ENCODE measurements at regions not wholly inside any gene's neighbourhood (a gene's known extent, or its start where the extent isn't known, plus 50 kb on each side); places are given as distances from the start of the nearest gene placed in this dataset.

DNA sequence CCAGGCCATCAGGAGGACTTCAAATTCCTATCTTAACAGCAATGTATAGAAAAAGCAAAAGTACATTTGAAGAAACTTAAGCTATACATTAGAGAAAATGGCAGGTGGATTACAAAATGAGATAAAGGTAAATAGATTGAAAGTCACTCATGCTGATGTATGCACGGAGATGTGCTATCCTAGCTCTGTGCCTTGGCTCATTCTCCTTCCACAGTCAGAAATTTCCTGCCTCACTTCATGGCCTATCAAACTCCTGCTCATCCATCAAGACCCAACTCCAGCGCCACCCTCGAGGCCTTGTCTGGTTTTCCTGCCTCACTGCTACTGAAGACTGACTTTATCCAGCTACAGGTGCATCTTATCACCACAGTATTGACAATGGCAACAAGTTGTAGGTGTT, 72.9 kb downstream of the NSMCE3 start:
- CTCF ChIA-PET: interaction anchor here (1.8 to 3.6 kb wide), 2 partner anchors 57 to 94 kb away, joined by 7 to 26 read pairs; no protein-coding TSS in a partner anchor
- Mint-ChIP-seq H3K27ac (peak overlapping the region; percentile 48), H3K27me3 (ENCODE audit: low read depth) (no peaks in the 10 kb centered on the region), H3K4me3 (no peak overlapping the region), H3K4me1 (peaks cover 34% of the 10 kb centered on the region), H3K9me3 (no peaks in the 10 kb centered on the region), H3K36me3 (no peaks in the 10 kb centered on the region)
- no peak for TF ChIP-seq FOXP1 (CRISPR knock-in tag; IDR thresholded peaks at IDR 0.05; ENCODE audit: borderline replicate concordance)
- no peak for TF ChIP-seq RORB (CRISPR knock-in tag; IDR thresholded peaks at IDR 0.05)
- TF ChIP-seq, protein P1, sequence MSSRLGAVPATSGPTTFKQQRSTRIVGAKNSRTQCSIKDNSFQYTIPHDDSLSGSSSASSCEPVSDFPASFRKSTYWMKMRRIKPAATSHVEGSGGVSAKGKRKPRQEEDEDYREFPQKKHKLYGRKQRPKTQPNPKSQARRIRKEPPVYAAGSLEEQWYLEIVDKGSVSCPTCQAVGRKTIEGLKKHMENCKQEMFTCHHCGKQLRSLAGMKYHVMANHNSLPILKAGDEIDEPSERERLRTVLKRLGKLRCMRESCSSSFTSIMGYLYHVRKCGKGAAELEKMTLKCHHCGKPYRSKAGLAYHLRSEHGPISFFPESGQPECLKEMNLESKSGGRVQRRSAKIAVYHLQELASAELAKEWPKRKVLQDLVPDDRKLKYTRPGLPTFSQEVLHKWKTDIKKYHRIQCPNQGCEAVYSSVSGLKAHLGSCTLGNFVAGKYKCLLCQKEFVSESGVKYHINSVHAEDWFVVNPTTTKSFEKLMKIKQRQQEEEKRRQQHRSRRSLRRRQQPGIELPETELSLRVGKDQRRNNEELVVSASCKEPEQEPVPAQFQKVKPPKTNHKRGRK (CRISPR knock-in tag; IDR thresholded peaks at IDR 0.05; ENCODE audit: borderline replicate concordance): no peak
- TF ChIP-seq NFE2L1 (CRISPR knock-in tag; IDR thresholded peaks at IDR 0.05): no peak
- TF ChIP-seq, protein P2, sequence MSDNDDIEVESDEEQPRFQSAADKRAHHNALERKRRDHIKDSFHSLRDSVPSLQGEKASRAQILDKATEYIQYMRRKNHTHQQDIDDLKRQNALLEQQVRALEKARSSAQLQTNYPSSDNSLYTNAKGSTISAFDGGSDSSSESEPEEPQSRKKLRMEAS (CRISPR knock-in tag; IDR thresholded peaks at IDR 0.05): no peak
- TF ChIP-seq, protein P3, sequence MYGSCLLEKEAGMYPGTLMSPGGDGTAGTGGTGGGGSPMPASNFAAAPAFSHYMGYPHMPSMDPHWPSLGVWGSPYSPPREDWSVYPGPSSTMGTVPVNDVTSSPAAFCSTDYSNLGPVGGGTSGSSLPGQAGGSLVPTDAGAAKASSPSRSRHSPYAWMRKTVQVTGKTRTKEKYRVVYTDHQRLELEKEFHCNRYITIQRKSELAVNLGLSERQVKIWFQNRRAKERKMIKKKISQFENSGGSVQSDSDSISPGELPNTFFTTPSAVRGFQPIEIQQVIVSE (CRISPR knock-in tag; IDR thresholded peaks at IDR 0.05; ENCODE audit: borderline replicate concordance): no peak
- TF ChIP-seq NFATC4 (CRISPR knock-in tag; IDR thresholded peaks at IDR 0.05): no peak
- TF ChIP-seq, protein P4, sequence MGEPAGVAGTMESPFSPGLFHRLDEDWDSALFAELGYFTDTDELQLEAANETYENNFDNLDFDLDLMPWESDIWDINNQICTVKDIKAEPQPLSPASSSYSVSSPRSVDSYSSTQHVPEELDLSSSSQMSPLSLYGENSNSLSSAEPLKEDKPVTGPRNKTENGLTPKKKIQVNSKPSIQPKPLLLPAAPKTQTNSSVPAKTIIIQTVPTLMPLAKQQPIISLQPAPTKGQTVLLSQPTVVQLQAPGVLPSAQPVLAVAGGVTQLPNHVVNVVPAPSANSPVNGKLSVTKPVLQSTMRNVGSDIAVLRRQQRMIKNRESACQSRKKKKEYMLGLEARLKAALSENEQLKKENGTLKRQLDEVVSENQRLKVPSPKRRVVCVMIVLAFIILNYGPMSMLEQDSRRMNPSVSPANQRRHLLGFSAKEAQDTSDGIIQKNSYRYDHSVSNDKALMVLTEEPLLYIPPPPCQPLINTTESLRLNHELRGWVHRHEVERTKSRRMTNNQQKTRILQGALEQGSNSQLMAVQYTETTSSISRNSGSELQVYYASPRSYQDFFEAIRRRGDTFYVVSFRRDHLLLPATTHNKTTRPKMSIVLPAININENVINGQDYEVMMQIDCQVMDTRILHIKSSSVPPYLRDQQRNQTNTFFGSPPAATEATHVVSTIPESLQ (CRISPR knock-in tag; IDR thresholded peaks at IDR 0.05): no peak
- no peak for TF ChIP-seq ZNF416 (CRISPR knock-in tag; IDR thresholded peaks at IDR 0.05)
- DNase-seq (ENCODE audit: low spot score): no peak
- POLR2A ChIA-PET: interaction anchor here (0.6 kb wide), 1 partner anchor 17 kb away, joined by 7 read pairs; no protein-coding TSS in a partner anchor
- ATAC-seq: no peak

DNA sequence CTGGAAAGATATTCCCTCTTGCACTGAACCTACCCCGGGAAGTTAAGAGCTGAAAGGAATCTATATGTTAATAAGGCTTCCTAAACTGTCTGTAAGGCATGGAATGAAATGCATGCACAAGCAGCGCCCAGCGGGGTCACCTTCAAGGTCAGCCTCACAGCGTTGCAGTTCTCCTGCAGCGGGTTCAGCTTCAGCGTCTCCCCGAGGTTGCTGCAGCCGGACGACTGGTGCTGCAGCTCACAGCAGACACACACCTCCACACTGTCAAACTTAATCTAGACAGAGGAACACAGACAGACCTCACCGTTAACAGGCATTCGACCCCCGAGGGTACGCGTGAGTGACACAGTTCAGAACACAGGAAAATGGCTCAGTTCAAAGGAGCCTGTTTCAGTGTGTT, 73.3 kb downstream of the NSMCE3 start:
- TF ChIP-seq, protein P5, sequence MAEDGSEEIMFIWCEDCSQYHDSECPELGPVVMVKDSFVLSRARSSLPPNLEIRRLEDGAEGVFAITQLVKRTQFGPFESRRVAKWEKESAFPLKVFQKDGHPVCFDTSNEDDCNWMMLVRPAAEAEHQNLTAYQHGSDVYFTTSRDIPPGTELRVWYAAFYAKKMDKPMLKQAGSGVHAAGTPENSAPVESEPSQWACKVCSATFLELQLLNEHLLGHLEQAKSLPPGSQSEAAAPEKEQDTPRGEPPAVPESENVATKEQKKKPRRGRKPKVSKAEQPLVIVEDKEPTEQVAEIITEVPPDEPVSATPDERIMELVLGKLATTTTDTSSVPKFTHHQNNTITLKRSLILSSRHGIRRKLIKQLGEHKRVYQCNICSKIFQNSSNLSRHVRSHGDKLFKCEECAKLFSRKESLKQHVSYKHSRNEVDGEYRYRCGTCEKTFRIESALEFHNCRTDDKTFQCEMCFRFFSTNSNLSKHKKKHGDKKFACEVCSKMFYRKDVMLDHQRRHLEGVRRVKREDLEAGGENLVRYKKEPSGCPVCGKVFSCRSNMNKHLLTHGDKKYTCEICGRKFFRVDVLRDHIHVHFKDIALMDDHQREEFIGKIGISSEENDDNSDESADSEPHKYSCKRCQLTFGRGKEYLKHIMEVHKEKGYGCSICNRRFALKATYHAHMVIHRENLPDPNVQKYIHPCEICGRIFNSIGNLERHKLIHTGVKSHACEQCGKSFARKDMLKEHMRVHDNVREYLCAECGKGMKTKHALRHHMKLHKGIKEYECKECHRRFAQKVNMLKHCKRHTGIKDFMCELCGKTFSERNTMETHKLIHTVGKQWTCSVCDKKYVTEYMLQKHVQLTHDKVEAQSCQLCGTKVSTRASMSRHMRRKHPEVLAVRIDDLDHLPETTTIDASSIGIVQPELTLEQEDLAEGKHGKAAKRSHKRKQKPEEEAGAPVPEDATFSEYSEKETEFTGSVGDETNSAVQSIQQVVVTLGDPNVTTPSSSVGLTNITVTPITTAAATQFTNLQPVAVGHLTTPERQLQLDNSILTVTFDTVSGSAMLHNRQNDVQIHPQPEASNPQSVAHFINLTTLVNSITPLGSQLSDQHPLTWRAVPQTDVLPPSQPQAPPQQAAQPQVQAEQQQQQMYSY (CRISPR knock-in tag; IDR thresholded peaks at IDR 0.05): no peak
- TF ChIP-seq ESRRA (CRISPR knock-in tag; IDR thresholded peaks at IDR 0.05; ENCODE audit: borderline replicate concordance): peak; percentile 91
- POLR2A ChIA-PET: no interaction called here
- Mint-ChIP-seq H3K27me3 (ENCODE audit: low read depth) (no peaks in the 10 kb centered on the region), H3K4me1 (peaks cover 34% of the 10 kb centered on the region), H3K27ac (peak overlapping the region; percentile 47), H3K36me3 (no peaks in the 10 kb centered on the region), H3K4me3 (peak overlapping the region; percentile 37), H3K9me3 (no peaks in the 10 kb centered on the region)
- DNase-seq (ENCODE audit: low spot score) (peak; percentile 69), ATAC-seq (peak; percentile 78)
- CTCF ChIA-PET: interaction anchor here (0.6 to 3.6 kb wide), 3 partner anchors 56 to 207 kb away, joined by 3 to 26 read pairs (median 7); no protein-coding TSS in a partner anchor

DNA sequence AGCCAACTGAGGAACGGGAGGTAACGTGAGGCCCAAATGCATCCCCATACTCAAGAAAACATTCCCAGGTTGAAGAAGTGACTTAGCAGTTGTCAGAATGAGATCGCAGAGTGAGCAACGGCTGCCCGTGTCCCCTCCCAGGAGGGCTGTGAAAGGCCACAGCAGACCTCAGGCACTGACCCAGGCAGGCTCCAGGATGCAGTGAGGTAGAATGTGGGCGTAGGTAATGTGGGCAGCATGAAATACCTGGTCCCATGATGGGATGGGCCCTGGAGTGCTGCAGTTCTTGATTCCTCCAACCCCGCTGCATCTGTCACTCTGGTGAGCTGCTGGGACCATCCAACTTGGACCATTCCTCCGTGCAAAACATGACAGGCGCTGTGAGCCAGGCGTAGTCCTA, 74.8 kb downstream of the NSMCE3 start:
- H3K27ac Mint-ChIP-seq: no peak overlapping the region
- H3K4me1 Mint-ChIP-seq: peaks cover 34% of the 10 kb centered on the region
- DNase-seq (ENCODE audit: low spot score) (no peak), ATAC-seq (no peak)
- no peaks in the 10 kb centered on the region for H3K9me3 Mint-ChIP-seq
- no peaks in the 10 kb centered on the region for H3K36me3 Mint-ChIP-seq
- H3K27me3 Mint-ChIP-seq (ENCODE audit: low read depth): no peaks in the 10 kb centered on the region
- no peak overlapping the region for H3K4me3 Mint-ChIP-seq
- CTCF ChIA-PET: interaction anchor here (1.2 kb wide), 1 partner anchor 55 kb away, joined by 5 read pairs; no protein-coding TSS in a partner anchor
- POLR2A ChIA-PET: no interaction called here
- TF ChIP-seq NR1H2 (CRISPR knock-in tag; IDR thresholded peaks at IDR 0.05): no peak
- TF ChIP-seq, protein P6, sequence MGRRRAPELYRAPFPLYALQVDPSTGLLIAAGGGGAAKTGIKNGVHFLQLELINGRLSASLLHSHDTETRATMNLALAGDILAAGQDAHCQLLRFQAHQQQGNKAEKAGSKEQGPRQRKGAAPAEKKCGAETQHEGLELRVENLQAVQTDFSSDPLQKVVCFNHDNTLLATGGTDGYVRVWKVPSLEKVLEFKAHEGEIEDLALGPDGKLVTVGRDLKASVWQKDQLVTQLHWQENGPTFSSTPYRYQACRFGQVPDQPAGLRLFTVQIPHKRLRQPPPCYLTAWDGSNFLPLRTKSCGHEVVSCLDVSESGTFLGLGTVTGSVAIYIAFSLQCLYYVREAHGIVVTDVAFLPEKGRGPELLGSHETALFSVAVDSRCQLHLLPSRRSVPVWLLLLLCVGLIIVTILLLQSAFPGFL (CRISPR knock-in tag; IDR thresholded peaks at IDR 0.05; ENCODE audit: borderline replicate concordance): no peak
- TF ChIP-seq, protein P2 (CRISPR knock-in tag; IDR thresholded peaks at IDR 0.05): no peak
- TF ChIP-seq, protein P7, sequence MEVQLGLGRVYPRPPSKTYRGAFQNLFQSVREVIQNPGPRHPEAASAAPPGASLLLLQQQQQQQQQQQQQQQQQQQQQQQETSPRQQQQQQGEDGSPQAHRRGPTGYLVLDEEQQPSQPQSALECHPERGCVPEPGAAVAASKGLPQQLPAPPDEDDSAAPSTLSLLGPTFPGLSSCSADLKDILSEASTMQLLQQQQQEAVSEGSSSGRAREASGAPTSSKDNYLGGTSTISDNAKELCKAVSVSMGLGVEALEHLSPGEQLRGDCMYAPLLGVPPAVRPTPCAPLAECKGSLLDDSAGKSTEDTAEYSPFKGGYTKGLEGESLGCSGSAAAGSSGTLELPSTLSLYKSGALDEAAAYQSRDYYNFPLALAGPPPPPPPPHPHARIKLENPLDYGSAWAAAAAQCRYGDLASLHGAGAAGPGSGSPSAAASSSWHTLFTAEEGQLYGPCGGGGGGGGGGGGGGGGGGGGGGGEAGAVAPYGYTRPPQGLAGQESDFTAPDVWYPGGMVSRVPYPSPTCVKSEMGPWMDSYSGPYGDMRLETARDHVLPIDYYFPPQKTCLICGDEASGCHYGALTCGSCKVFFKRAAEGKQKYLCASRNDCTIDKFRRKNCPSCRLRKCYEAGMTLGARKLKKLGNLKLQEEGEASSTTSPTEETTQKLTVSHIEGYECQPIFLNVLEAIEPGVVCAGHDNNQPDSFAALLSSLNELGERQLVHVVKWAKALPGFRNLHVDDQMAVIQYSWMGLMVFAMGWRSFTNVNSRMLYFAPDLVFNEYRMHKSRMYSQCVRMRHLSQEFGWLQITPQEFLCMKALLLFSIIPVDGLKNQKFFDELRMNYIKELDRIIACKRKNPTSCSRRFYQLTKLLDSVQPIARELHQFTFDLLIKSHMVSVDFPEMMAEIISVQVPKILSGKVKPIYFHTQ (CRISPR knock-in tag; IDR thresholded peaks at IDR 0.05): no peak
- TF ChIP-seq, protein P8, sequence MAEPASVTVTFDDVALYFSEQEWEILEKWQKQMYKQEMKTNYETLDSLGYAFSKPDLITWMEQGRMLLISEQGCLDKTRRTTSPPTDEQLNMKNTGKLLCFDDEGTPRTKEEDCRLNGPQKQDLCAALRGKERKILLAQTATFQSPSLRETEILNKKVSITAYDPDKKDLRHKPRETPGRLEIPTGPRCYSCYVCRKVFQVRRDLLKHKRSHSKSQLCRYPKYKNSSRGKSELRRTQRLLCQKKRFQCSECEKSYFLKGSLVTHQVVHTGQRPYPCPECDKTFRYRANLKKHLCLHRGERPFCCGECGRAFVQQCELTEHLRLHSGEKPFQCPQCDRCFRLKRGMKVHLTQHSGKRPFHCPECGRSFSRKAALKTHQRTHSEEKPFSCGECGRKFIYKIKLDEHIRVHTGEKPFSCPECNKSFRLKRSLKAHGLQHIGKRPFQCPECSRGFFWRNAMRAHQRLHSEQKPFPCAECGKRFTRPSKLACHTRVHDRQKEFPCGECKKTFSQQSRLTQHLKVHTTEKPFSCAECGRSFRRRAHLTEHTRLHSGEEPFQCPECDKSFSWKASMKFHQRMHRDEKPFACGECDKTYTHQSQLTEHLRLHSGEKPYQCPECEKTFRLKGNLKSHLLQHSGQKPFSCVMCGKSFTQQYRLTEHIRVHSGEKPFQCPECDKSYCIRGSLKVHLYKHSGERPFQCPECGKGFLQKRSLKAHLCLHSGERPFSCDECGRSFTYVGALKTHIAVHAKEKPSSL (CRISPR knock-in tag; conservative IDR thresholded peaks at IDR 0.05): no peak
- TF ChIP-seq CBFB (CRISPR knock-in tag; IDR thresholded peaks at IDR 0.05; ENCODE audit: low read depth): no peak
